Progenitor cell of endocrine pancreas (in vitro differentiated cells): ENCODE measurements at regions not wholly inside any gene's neighbourhood (a gene's known extent, or its start where the extent isn't known, plus 50 kb on each side); places are given as distances from the start of the nearest gene placed in this dataset.

ENCODE experiments used
- DNase-seq: peaks from one replicate; pipeline ENCODE4 v3.0.0; 2021; ENCODE audit warnings: low spot score; ENCODE audit not compliant: unreplicated experiment
- H3K27ac Mint-ChIP-seq: 2 replicates; pipeline ENCODE4 v1.8.0; 2021; ENCODE audit warnings: mild to moderate bottlenecking, moderate library complexity, mixed read lengths
- H3K27me3 Mint-ChIP-seq: 2 replicates; pipeline ENCODE4 v1.8.0; 2021; ENCODE audit warnings: mixed read lengths
- H3K36me3 Mint-ChIP-seq: 2 replicates; pipeline ENCODE4 v1.8.0; 2022; ENCODE audit warnings: mixed read lengths; ENCODE audit not compliant: insufficient read depth
- H3K4me1 Mint-ChIP-seq: 2 replicates; pipeline ENCODE4 v1.8.0; 2021; ENCODE audit warnings: low read depth, mixed read lengths
- H3K4me3 Mint-ChIP-seq: 2 replicates; pipeline ENCODE4 v1.8.0; 2021; ENCODE audit warnings: low read depth, mild to moderate bottlenecking, moderate library complexity, mixed read lengths
- H3K9me3 Mint-ChIP-seq: 2 replicates; pipeline ENCODE4 v1.8.0; 2021; ENCODE audit warnings: low read depth, mixed read lengths
- TF ChIP-seq, protein P1 (sequence below): fragments of 200-600 bp; sonication (generic); IDR thresholded peaks from one replicate; pipeline ENCODE4 v1.5.0; 2021; ENCODE audit warnings: antibody characterized with exemption, mild to moderate bottlenecking; ENCODE audit not compliant: unreplicated experiment

- H3K4me1 Mint-ChIP-seq, result no peaks in the 10 kb centered on the region
- no peak overlapping the region for H3K4me3 Mint-ChIP-seq
- H3K9me3 Mint-ChIP-seq, result no peaks in the 10 kb centered on the region
- H3K27ac Mint-ChIP-seq, result no peak overlapping the region
- H3K36me3 Mint-ChIP-seq, result no peaks in the 10 kb centered on the region
- TF ChIP-seq, protein P1, sequence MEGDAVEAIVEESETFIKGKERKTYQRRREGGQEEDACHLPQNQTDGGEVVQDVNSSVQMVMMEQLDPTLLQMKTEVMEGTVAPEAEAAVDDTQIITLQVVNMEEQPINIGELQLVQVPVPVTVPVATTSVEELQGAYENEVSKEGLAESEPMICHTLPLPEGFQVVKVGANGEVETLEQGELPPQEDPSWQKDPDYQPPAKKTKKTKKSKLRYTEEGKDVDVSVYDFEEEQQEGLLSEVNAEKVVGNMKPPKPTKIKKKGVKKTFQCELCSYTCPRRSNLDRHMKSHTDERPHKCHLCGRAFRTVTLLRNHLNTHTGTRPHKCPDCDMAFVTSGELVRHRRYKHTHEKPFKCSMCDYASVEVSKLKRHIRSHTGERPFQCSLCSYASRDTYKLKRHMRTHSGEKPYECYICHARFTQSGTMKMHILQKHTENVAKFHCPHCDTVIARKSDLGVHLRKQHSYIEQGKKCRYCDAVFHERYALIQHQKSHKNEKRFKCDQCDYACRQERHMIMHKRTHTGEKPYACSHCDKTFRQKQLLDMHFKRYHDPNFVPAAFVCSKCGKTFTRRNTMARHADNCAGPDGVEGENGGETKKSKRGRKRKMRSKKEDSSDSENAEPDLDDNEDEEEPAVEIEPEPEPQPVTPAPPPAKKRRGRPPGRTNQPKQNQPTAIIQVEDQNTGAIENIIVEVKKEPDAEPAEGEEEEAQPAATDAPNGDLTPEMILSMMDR, result no peak
- no peak for DNase-seq
- no peaks in the 10 kb centered on the region for H3K27me3 Mint-ChIP-seq
These were observed 228.2 kb downstream of the ACTR3 start for GRCh38 chr2:114118088-114118487.

- no peak for DNase-seq
- no peaks in the 10 kb centered on the region for H3K36me3 Mint-ChIP-seq
- TF ChIP-seq, protein P1, result no peak
- no peak overlapping the region for H3K27ac Mint-ChIP-seq
- no peaks in the 10 kb centered on the region for H3K9me3 Mint-ChIP-seq
- H3K4me3 Mint-ChIP-seq, result no peak overlapping the region
- H3K4me1 Mint-ChIP-seq, result no peaks in the 10 kb centered on the region
- no peaks in the 10 kb centered on the region for H3K27me3 Mint-ChIP-seq
These were observed 230.0 kb downstream of the ACTR3 start for GRCh38 chr2:114119862-114120261.

DNA sequence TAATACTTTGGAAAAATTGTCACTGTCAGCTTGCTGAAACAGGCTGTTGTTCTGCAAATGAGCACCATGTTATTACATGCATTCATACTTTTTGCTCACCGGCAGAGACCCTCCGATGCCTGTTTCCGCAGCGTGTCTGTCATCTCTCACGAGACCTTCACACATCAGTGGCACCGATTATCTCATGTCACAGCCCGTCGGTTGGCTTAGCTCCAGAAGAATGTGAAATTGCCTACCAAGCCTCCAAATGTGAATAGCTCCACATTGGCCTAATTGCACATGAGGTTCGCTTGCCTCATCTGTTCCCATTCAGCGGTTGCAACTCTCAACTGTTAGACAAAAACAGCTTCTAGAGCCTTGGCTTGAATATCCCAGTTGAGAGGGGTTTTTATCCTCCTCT lies 233.0 kb downstream of the ACTR3 start:
- Mint-ChIP-seq H3K36me3 (no peaks in the 10 kb centered on the region), H3K27ac (no peak overlapping the region), H3K27me3 (no peaks in the 10 kb centered on the region), H3K9me3 (no peaks in the 10 kb centered on the region), H3K4me1 (no peaks in the 10 kb centered on the region), H3K4me3 (no peak overlapping the region)
- TF ChIP-seq, protein P1, result no peak
- DNase-seq, result no peak

- Mint-ChIP-seq H3K27ac (no peak overlapping the region), H3K9me3 (no peaks in the 10 kb centered on the region), H3K36me3 (no peaks in the 10 kb centered on the region), H3K4me1 (no peaks in the 10 kb centered on the region), H3K4me3 (no peak overlapping the region), H3K27me3 (no peaks in the 10 kb centered on the region)
- TF ChIP-seq, protein P1, result no peak
- no peak for DNase-seq
These were observed 234.0 kb downstream of the ACTR3 start for GRCh38 chr2:114123925-114124324.

- peaks cover 3% of the 10 kb centered on the region for H3K9me3 Mint-ChIP-seq
- no peak overlapping the region for H3K4me3 Mint-ChIP-seq
- TF ChIP-seq, protein P1, result no peak
- H3K4me1 Mint-ChIP-seq, result no peaks in the 10 kb centered on the region
- DNase-seq, result no peak
- no peaks in the 10 kb centered on the region for H3K27me3 Mint-ChIP-seq
- H3K27ac Mint-ChIP-seq, result no peak overlapping the region
- no peaks in the 10 kb centered on the region for H3K36me3 Mint-ChIP-seq
These were observed 237.5 kb downstream of the ACTR3 start for GRCh38 chr2:114127372-114127771.
